H9 (cell line): ENCODE measurements at regions not wholly inside any gene's neighbourhood (a gene's known extent, or its start where the extent isn't known, plus 50 kb on each side); places are given as distances from the start of the nearest gene placed in this dataset.

Source experiments
- DNase-seq: peaks from one replicate; pipeline ENCODE4 v3.0.0-alpha.2; 2017
- H2AFZ ChIP-seq: one replicate; pipeline ENCODE4 v1.6.1; 2013; ENCODE audit warnings: mild to moderate bottlenecking, low read length, control low read depth, moderate library complexity
- H2AK5ac ChIP-seq: 2 replicates; pipeline ENCODE4 v1.6.1; 2013; ENCODE audit warnings: low read length, control low read depth, mixed read lengths; ENCODE audit not compliant: insufficient read length
- H2BK120ac ChIP-seq: one replicate; pipeline ENCODE4 v1.6.1; 2013; ENCODE audit warnings: low read depth, mild to moderate bottlenecking, low read length, control low read depth, inconsistent platforms; ENCODE audit not compliant: poor library complexity, severe bottlenecking
- H2BK12ac ChIP-seq: 2 replicates; pipeline ENCODE4 v1.6.1; 2013; ENCODE audit warnings: low read length, control low read depth, mixed read lengths, low read depth; ENCODE audit not compliant: insufficient read length
- H2BK15ac ChIP-seq: 2 replicates; pipeline ENCODE4 v1.6.1; 2013; ENCODE audit warnings: low read depth, low read length, control low read depth
- H2BK20ac ChIP-seq: one replicate; pipeline ENCODE4 v1.6.1; 2013; ENCODE audit warnings: low read depth, mild to moderate bottlenecking, low read length, control low read depth, inconsistent platforms; ENCODE audit not compliant: poor library complexity, severe bottlenecking
- H2BK5ac ChIP-seq: 2 replicates; pipeline ENCODE4 v1.6.1; 2013; ENCODE audit warnings: low read length, control low read depth, mixed read lengths; ENCODE audit not compliant: insufficient read length
- H3K14ac ChIP-seq: 2 replicates; pipeline ENCODE4 v1.6.1; 2013; ENCODE audit warnings: low read length, control low read depth; ENCODE audit not compliant: insufficient read depth
- H3K18ac ChIP-seq: 2 replicates; pipeline ENCODE4 v1.6.1; 2013; ENCODE audit warnings: low read depth, mild to moderate bottlenecking, mixed read lengths, low read length, control low read depth; ENCODE audit not compliant: insufficient read length
- H3K23ac ChIP-seq: 2 replicates; pipeline ENCODE4 v1.6.1; 2013; ENCODE audit warnings: low read length, control low read depth, mixed read lengths, low read depth; ENCODE audit not compliant: insufficient read length
- H3K23me2 ChIP-seq: 2 replicates; pipeline ENCODE4 v1.6.1; 2013; ENCODE audit warnings: low read depth, mild to moderate bottlenecking, mixed read lengths, low read length, control low read depth; ENCODE audit not compliant: insufficient read length, poor library complexity, severe bottlenecking
- H3K27ac ChIP-seq: 2 replicates; pipeline ENCODE4 v1.5.1; 2013; ENCODE audit warnings: low read length, control low read depth, mixed read lengths, low read depth; ENCODE audit not compliant: insufficient read length
- H3K27me3 ChIP-seq: 2 replicates; pipeline ENCODE4 v1.6.1; 2013; ENCODE audit warnings: low read length, control low read depth, inconsistent platforms; ENCODE audit not compliant: insufficient read depth
- H3K4ac ChIP-seq: 2 replicates; pipeline ENCODE4 v1.6.1; 2013; ENCODE audit warnings: low read depth, mild to moderate bottlenecking, control low read depth, inconsistent platforms, low read length, moderate library complexity
- H3K4me1 ChIP-seq: 2 replicates; pipeline ENCODE4 v1.6.1; 2013; ENCODE audit warnings: low read length, control low read depth, inconsistent platforms; ENCODE audit not compliant: insufficient read depth
- H3K4me2 ChIP-seq: 2 replicates; pipeline ENCODE4 v1.6.1; 2013; ENCODE audit warnings: low read length, control low read depth, mixed read lengths; ENCODE audit not compliant: insufficient read length, insufficient read depth
- H3K56ac ChIP-seq: 2 replicates; pipeline ENCODE4 v1.6.1; 2013; ENCODE audit warnings: low read depth, mild to moderate bottlenecking, mixed read lengths, low read length, control low read depth; ENCODE audit not compliant: insufficient read length
- H3K79me1 ChIP-seq: 2 replicates; pipeline ENCODE4 v1.6.1; 2013; ENCODE audit warnings: low read depth, mild to moderate bottlenecking, moderate library complexity, low read length, control low read depth, inconsistent platforms; ENCODE audit not compliant: insufficient read depth, poor library complexity, severe bottlenecking
- H3K79me2 ChIP-seq: 2 replicates; pipeline ENCODE4 v1.6.1; 2013; ENCODE audit warnings: low read length, control low read depth, inconsistent platforms; ENCODE audit not compliant: insufficient read depth
- H3K9ac ChIP-seq: 2 replicates; pipeline ENCODE4 v1.6.1; 2013; ENCODE audit warnings: low read length, control low read depth, mixed read lengths; ENCODE audit not compliant: insufficient read length; ENCODE audit errors: extremely low read depth
- H3K9me3 ChIP-seq: one replicate; pipeline ENCODE4 v1.6.1; 2013; ENCODE audit warnings: low read depth, low read length, inconsistent platforms; ENCODE audit not compliant: control insufficient read depth
- H3T11ph ChIP-seq: one replicate; pipeline ENCODE4 v1.6.1; 2013; ENCODE audit warnings: mild to moderate bottlenecking, low read length, control low read depth, inconsistent platforms
- H4K20me1 ChIP-seq: one replicate; pipeline ENCODE4 v1.6.1; 2013; ENCODE audit not compliant: control insufficient read depth, insufficient read length, insufficient read depth
- H4K5ac ChIP-seq: 2 replicates; pipeline ENCODE4 v1.6.1; 2013; ENCODE audit warnings: low read depth, mild to moderate bottlenecking, mixed read lengths, low read length, control low read depth; ENCODE audit not compliant: insufficient read length
- H4K8ac ChIP-seq: replicated peaks from 2 replicates; pipeline ENCODE4 v1.6.1; 2013; ENCODE audit warnings: low read length, control low read depth, mixed read lengths, low read depth; ENCODE audit not compliant: insufficient read length
- H4K91ac ChIP-seq: 2 replicates; pipeline ENCODE4 v1.6.1; 2013; ENCODE audit warnings: low read depth, mild to moderate bottlenecking, moderate library complexity, mixed read lengths, low read length, control low read depth; ENCODE audit not compliant: insufficient read length
- H3K27ac Mint-ChIP-seq, 3 experiments: 2 replicates in 2 of 3; 3 replicates in 1 of 3; pipeline ENCODE4 v1.8.0; 2020 to 2021; ENCODE audit warnings: mixed read lengths in 3 of 3, mild to moderate bottlenecking in 1 of 3, moderate library complexity in 1 of 3
- H3K27me3 Mint-ChIP-seq: 2 replicates; pipeline ENCODE4 v1.8.0; 2021; ENCODE audit warnings: low read depth, mild to moderate bottlenecking, moderate library complexity, mixed read lengths
- H3K36me3 Mint-ChIP-seq, 3 experiments: 2 replicates in 2 of 3; 3 replicates in 1 of 3; pipeline ENCODE4 v1.8.0; 2020 to 2021; ENCODE audit warnings: low read depth in 3 of 3, mixed read lengths in 3 of 3; ENCODE audit not compliant: insufficient read depth in 1 of 3
- H3K4me1 Mint-ChIP-seq, 2 experiments: 2 replicates each; pipeline ENCODE4 v1.8.0; 2020; ENCODE audit warnings: mixed read lengths in 2 of 2
- H3K4me3 Mint-ChIP-seq, 2 experiments: 2 replicates in 1 of 2; 3 replicates in 1 of 2; pipeline ENCODE4 v1.8.0; 2020 to 2021; ENCODE audit warnings: mild to moderate bottlenecking in 2 of 2, mixed read lengths in 2 of 2, moderate library complexity in 1 of 2
- H3K9me3 Mint-ChIP-seq, 2 experiments: 2 replicates in 1 of 2; 3 replicates in 1 of 2; pipeline ENCODE4 v1.8.0; 2020; ENCODE audit warnings: mild to moderate bottlenecking in 2 of 2, mixed read lengths in 2 of 2, moderate library complexity in 1 of 2
- WGBS: extraction: QIAGEN DNeasy Blood & Tissue Kit; methylation state at CpG from one replicate; pipeline ENCODE4 v1.1.7; 2013; ENCODE audit warnings: missing lambda C conversion rate, low lambda C conversion rate, mixed read lengths; ENCODE audit not compliant: insufficient read length; ENCODE audit errors: extremely low coverage; 5-methylcytosine and 5-hydroxymethylcytosine counted together
- TF ChIP-seq, protein P1 (sequence below): fragments of 200-600 bp; sonication (generic); conservative IDR thresholded peaks from 3 replicates; pipeline ENCODE4 v1.8.0; 2021; ENCODE audit warnings: antibody characterized with exemption, mild to moderate bottlenecking

DNA sequence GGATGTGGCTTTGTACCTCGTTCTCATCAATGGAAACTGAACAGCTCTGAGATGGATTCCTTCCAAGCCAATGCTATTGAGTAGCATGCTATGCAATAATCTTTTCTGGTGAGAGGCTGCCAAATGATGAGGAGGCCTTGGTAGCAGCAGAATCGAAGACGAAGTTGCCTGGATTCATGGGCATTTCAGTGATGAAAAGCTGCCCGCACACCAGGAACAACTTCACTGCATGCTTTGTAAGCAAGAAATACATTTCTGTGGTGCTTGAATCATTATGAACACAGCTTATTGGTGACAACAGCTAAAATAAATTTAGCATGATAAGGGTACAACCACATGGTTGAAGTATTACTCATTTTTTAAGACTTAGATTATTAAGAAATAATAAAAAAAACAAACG lies 246.8 kb upstream of the ROBO1 start:
- H4K5ac ChIP-seq, result no peak overlapping the region
- Mint-ChIP-seq H3K4me1 (peaks cover 5 to 6% of the 10 kb centered on the region in 2 experiments), H3K27ac (no peak overlapping the region), H3K36me3 (no peaks in the 10 kb centered on the region), H3K9me3 (no peaks in the 10 kb centered on the region), H3K27me3 (no peaks in the 10 kb centered on the region), H3K4me3 (no peak overlapping the region)
- WGBS, result no CpG with 5 or more reads among the region's 5 CpGs
- no peak overlapping the region for H3K27ac ChIP-seq
- no peaks in the 10 kb centered on the region for H3K23me2 ChIP-seq
- no peaks in the 10 kb centered on the region for H4K20me1 ChIP-seq
- H3K56ac ChIP-seq, result no peak overlapping the region
- H3T11ph ChIP-seq, result no peak overlapping the region
- H2BK15ac ChIP-seq, result no peak overlapping the region
- H2BK20ac ChIP-seq, result no peak overlapping the region
- no peaks in the 10 kb centered on the region for H3K79me2 ChIP-seq
- no peak for DNase-seq
- TF ChIP-seq, protein P1, sequence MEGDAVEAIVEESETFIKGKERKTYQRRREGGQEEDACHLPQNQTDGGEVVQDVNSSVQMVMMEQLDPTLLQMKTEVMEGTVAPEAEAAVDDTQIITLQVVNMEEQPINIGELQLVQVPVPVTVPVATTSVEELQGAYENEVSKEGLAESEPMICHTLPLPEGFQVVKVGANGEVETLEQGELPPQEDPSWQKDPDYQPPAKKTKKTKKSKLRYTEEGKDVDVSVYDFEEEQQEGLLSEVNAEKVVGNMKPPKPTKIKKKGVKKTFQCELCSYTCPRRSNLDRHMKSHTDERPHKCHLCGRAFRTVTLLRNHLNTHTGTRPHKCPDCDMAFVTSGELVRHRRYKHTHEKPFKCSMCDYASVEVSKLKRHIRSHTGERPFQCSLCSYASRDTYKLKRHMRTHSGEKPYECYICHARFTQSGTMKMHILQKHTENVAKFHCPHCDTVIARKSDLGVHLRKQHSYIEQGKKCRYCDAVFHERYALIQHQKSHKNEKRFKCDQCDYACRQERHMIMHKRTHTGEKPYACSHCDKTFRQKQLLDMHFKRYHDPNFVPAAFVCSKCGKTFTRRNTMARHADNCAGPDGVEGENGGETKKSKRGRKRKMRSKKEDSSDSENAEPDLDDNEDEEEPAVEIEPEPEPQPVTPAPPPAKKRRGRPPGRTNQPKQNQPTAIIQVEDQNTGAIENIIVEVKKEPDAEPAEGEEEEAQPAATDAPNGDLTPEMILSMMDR, result no peak
- H3K4me2 ChIP-seq, result no peak overlapping the region
- no peaks in the 10 kb centered on the region for H3K9me3 ChIP-seq
- no peak overlapping the region for H4K91ac ChIP-seq
- H3K4ac ChIP-seq, result no peak overlapping the region
- H3K79me1 ChIP-seq, result no peaks in the 10 kb centered on the region
- H3K27me3 ChIP-seq, result no peaks in the 10 kb centered on the region
- no peak overlapping the region for H3K14ac ChIP-seq
- no peak overlapping the region for H3K9ac ChIP-seq
- H2AK5ac ChIP-seq, result no peak overlapping the region
- no peak overlapping the region for H3K18ac ChIP-seq
- H4K8ac ChIP-seq, result no peak overlapping the region
- no peak overlapping the region for H2BK12ac ChIP-seq
- no peak overlapping the region for H2BK120ac ChIP-seq
- H2BK5ac ChIP-seq, result no peak overlapping the region
- no peak overlapping the region for H2AFZ ChIP-seq
- H3K23ac ChIP-seq, result no peak overlapping the region
- no peaks in the 10 kb centered on the region; the same call in 1 of the 2 replicates for H3K4me1 ChIP-seq
